ENCODE measurements at regions not wholly inside any gene's neighbourhood (a gene's known extent, or its start where the extent isn't known, plus 50 kb on each side); places are given as distances from the start of the nearest gene placed in this dataset.

DNA sequence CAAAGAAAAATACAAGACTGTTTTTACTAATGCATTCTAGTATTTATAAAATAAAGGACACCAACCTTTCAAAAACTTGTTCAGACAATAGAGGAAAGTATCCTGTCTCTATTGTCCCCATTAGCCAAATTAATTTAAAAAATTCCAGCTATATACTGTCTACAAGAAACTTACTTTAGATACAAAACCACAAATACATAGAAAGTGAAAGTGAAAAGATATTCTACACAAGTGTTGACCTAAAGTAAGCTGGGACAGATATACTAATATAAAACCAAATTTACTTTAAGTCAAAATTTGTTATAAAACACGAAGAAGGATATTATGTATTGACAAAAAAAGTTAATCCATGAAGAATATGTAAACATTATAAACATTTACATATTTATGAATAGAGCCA, 893.3 kb upstream of the TMEFF2 start:
- TF ChIP-seq, protein P1, sequence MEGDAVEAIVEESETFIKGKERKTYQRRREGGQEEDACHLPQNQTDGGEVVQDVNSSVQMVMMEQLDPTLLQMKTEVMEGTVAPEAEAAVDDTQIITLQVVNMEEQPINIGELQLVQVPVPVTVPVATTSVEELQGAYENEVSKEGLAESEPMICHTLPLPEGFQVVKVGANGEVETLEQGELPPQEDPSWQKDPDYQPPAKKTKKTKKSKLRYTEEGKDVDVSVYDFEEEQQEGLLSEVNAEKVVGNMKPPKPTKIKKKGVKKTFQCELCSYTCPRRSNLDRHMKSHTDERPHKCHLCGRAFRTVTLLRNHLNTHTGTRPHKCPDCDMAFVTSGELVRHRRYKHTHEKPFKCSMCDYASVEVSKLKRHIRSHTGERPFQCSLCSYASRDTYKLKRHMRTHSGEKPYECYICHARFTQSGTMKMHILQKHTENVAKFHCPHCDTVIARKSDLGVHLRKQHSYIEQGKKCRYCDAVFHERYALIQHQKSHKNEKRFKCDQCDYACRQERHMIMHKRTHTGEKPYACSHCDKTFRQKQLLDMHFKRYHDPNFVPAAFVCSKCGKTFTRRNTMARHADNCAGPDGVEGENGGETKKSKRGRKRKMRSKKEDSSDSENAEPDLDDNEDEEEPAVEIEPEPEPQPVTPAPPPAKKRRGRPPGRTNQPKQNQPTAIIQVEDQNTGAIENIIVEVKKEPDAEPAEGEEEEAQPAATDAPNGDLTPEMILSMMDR (IDR thresholded peaks at IDR 0.05; ENCODE audit: extremely low read depth in 1 of 2, insufficient read depth in 1 of 2, low read depth in 1 of 2, low read length in 2 of 2): no peak
- TF ChIP-seq POLR2AphosphoS5 (IDR thresholded peaks at IDR 0.05; ENCODE audit: insufficient read depth, low read depth, low read length) (no peak), POLR2A (IDR thresholded peaks at IDR 0.05; ENCODE audit: low read depth, low read length) (no peak), FOS (IDR thresholded peaks at IDR 0.05; ENCODE audit: borderline replicate concordance, insufficient read depth, low read length) (no peak)

Measured in endothelial cell of umbilical vein (primary cell).